ENCODE measurements at regions not wholly inside any gene's neighbourhood (a gene's known extent, or its start where the extent isn't known, plus 50 kb on each side); places are given as distances from the start of the nearest gene placed in this dataset.

- no peaks in the 10 kb centered on the region for H3K27me3 ChIP-seq (ENCODE audit: control insufficient read depth, insufficient read depth, low read length)
- H3K36me3 ChIP-seq (ENCODE audit: control insufficient read depth, insufficient read depth, low read length), result no peaks in the 10 kb centered on the region
- no peaks in the 10 kb centered on the region for H3K9me3 ChIP-seq (ENCODE audit: control insufficient read depth, low read length)
- no peak overlapping the region for H3K4me2 ChIP-seq (ENCODE audit: low read length)
- no peak overlapping the region for H3K4me3 ChIP-seq (ENCODE audit: low read depth, low read length)
- H2AFZ ChIP-seq, result no peak overlapping the region
- no peaks in the 10 kb centered on the region for H3K79me2 ChIP-seq
- H3K4me1 ChIP-seq, result no peaks in the 10 kb centered on the region
- no peak overlapping the region for H3K9ac ChIP-seq
- no peak for TF ChIP-seq CTCF (IDR thresholded peaks at IDR 0.05)
- H3K27ac ChIP-seq, result no peak overlapping the region
Observed at GRCh38 chr4:43352859-43353258, 460.3 kb downstream of the GRXCR1 start.

GRCh38 chr4:43353552-43353951 is 461.0 kb downstream of the GRXCR1 start:
- H3K9me3 ChIP-seq (ENCODE audit: control insufficient read depth, low read length), result no peaks in the 10 kb centered on the region
- no peak overlapping the region for H3K4me3 ChIP-seq (ENCODE audit: low read depth, low read length)
- no peak for TF ChIP-seq CTCF (IDR thresholded peaks at IDR 0.05)
- H3K27me3 ChIP-seq (ENCODE audit: control insufficient read depth, insufficient read depth, low read length), result no peaks in the 10 kb centered on the region
- no peak overlapping the region for H2AFZ ChIP-seq
- no peak overlapping the region for H3K9ac ChIP-seq
- no peaks in the 10 kb centered on the region for H3K4me1 ChIP-seq
- no peak overlapping the region for H3K27ac ChIP-seq
- no peaks in the 10 kb centered on the region for H3K79me2 ChIP-seq
- no peak overlapping the region for H3K4me2 ChIP-seq (ENCODE audit: low read length)
- no peaks in the 10 kb centered on the region for H3K36me3 ChIP-seq (ENCODE audit: control insufficient read depth, insufficient read depth, low read length)

GRCh38 chr4:43356786-43357185 is 464.3 kb downstream of the GRXCR1 start:
- no peak for TF ChIP-seq CTCF (IDR thresholded peaks at IDR 0.05)
- no peaks in the 10 kb centered on the region for H3K79me2 ChIP-seq
- H3K4me2 ChIP-seq (ENCODE audit: low read length), result no peak overlapping the region
- H3K36me3 ChIP-seq (ENCODE audit: control insufficient read depth, insufficient read depth, low read length), result no peaks in the 10 kb centered on the region
- no peaks in the 10 kb centered on the region for H3K27me3 ChIP-seq (ENCODE audit: control insufficient read depth, insufficient read depth, low read length)
- no peak overlapping the region for H3K4me3 ChIP-seq (ENCODE audit: low read depth, low read length)
- H3K9ac ChIP-seq, result no peak overlapping the region
- H3K4me1 ChIP-seq, result no peaks in the 10 kb centered on the region
- no peak overlapping the region for H3K27ac ChIP-seq
- no peak overlapping the region for H2AFZ ChIP-seq
- H3K9me3 ChIP-seq (ENCODE audit: control insufficient read depth, low read length), result no peaks in the 10 kb centered on the region

- H3K9me3 ChIP-seq (ENCODE audit: control insufficient read depth, low read length), result no peaks in the 10 kb centered on the region
- H3K79me2 ChIP-seq, result no peaks in the 10 kb centered on the region
- no peaks in the 10 kb centered on the region for H3K36me3 ChIP-seq (ENCODE audit: control insufficient read depth, insufficient read depth, low read length)
- H3K27me3 ChIP-seq (ENCODE audit: control insufficient read depth, insufficient read depth, low read length), result no peaks in the 10 kb centered on the region
- TF ChIP-seq CTCF (IDR thresholded peaks at IDR 0.05), result no peak
- no peak overlapping the region for H3K4me3 ChIP-seq (ENCODE audit: low read depth, low read length)
- no peak overlapping the region for H2AFZ ChIP-seq
- H3K9ac ChIP-seq, result no peak overlapping the region
- H3K27ac ChIP-seq, result no peak overlapping the region
- H3K4me2 ChIP-seq (ENCODE audit: low read length), result no peak overlapping the region
- H3K4me1 ChIP-seq, result no peaks in the 10 kb centered on the region
Observed at GRCh38 chr4:43357252-43357974, 464.9 kb downstream of the GRXCR1 start.

- H3K36me3 ChIP-seq (ENCODE audit: control insufficient read depth, insufficient read depth, low read length), result no peaks in the 10 kb centered on the region
- no peaks in the 10 kb centered on the region for H3K79me2 ChIP-seq
- H3K4me3 ChIP-seq (ENCODE audit: low read depth, low read length), result no peak overlapping the region
- no peak overlapping the region for H2AFZ ChIP-seq
- no peaks in the 10 kb centered on the region for H3K27me3 ChIP-seq (ENCODE audit: control insufficient read depth, insufficient read depth, low read length)
- no peak overlapping the region for H3K4me2 ChIP-seq (ENCODE audit: low read length)
- no peak overlapping the region for H3K27ac ChIP-seq
- H3K4me1 ChIP-seq, result no peaks in the 10 kb centered on the region
- H3K9me3 ChIP-seq (ENCODE audit: control insufficient read depth, low read length), result no peaks in the 10 kb centered on the region
- TF ChIP-seq CTCF (IDR thresholded peaks at IDR 0.05), result no peak
- no peak overlapping the region for H3K9ac ChIP-seq
Observed at GRCh38 chr4:43360296-43360695, 467.8 kb downstream of the GRXCR1 start.

Data from parathyroid adenoma (tissue), 2 donors.